ENCODE measurements at regions not wholly inside any gene's neighbourhood (a gene's known extent, or its start where the extent isn't known, plus 50 kb on each side); places are given as distances from the start of the nearest gene placed in this dataset.
A peak's percentile ranks its signal among the peaks of the same experiment; 100 is the strongest.
"Not testable (repeated sequence)": the region's sequence is repeated elsewhere in the genome, so short reads cannot be mapped to it uniquely, and the experiment has no call there.

DNA sequence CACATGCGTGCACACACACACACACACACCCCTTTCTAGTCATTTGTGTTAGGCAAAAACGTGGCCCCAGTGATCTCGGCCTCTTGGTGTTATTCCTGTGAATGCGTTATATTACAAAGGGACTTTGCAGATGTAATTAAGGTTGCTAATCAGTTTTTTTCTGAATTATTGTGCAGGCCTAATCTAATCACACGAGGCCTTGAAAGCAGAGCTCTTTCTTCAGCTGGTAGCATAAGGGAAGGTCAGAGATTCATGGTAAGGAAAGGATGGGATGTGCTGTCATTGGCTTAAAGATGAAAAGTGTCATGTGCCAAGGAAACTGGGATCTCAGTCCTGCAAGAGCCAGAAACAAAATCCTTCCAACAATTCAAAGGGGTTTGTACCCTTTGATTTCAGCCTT, 113.4 kb upstream of the ELAC2 start:
- no peak for DNase-seq

DNA sequence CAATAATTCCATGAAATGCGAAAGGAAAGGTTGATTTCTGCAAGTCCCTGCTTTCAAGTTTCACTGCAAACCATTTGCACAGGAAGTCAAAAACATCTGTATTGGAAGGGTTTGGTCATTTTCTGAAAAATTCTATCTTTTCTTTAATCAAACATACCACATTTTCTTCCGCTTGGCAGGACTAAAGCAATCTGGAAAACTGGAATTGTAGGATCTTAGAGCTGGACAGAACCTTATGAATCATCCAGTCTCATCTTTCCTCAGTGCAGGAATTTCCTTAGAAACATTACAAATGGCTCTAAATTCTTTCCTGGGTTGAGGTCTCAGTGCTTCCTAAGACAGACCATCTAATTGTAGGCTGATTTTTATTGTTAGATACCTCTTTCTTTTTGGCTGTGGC, 111.5 kb upstream of the ELAC2 start:
- DNase-seq, result no peak

DNA sequence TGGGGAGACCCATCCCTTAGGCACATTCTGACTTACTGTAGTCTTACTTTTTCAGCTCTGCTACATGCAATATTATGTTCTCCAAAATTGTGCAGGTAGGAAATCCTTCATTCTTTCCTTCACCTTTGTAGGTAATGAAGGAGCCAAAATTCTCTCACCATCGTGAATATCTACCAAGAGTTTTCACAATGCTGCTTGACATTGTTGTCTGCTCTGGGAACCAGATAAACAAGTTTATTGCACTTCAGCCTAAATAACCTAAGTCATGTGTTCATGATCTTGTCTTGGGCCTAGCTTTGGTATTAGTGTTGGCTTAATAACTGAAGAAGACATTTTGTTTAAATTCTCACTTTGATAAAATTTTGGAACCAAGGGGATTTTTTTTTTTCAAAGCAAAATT, 110.8 kb upstream of the ELAC2 start:
- DNase-seq, result no peak

DNA sequence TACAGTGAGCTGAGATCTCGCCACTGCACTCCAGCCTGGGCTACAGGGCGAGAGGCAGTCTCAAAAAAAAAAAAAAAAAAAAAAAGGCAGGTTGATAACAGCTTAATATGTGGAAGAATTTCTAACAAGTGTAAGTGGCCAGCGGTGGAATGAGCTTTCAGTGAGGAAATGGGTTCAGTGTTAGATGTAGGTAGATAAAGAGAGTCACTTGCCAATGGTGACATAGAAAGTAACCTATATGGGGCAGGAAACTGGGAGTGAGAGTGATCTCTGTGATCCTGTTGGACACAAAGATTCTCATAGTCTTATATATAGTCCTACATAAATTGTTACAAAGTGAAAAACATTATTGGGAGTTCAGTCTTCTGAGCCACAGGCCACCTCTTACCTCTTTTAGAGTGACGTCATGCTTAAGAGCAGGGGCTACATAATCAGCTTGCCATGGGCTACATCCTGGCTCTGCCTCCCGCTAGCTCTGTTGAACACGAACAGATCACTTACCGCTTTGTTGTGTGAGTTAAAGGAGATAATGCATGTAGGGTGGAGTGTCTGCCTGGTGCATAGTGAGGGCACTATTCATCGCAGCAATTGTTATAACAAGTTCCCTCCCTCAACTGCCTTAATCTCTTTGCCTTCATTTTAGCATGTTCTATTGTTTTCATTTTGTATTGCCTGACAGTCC, 110.2 kb upstream of the ELAC2 start:
- no peak for DNase-seq

DNA sequence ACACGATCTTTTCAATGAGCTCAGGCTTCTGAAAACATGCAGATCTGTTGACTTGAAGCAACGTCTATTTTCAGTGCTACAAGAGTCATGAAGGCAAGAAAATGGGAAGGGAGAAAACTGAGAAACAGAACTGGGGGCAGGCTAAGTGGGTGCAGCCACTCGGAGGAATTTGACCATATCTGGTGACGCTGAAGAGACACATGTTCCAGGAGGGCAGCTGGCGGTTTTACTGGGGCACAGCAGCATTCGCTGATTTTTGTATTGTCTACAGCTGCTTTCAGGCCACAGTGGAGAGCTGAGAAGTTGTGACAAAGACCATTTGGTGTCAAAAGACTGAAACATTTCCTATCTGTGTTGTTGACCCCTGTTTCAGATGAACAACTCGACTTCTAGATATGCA, 103.0 kb upstream of the ELAC2 start:
- no peak for DNase-seq

DNA sequence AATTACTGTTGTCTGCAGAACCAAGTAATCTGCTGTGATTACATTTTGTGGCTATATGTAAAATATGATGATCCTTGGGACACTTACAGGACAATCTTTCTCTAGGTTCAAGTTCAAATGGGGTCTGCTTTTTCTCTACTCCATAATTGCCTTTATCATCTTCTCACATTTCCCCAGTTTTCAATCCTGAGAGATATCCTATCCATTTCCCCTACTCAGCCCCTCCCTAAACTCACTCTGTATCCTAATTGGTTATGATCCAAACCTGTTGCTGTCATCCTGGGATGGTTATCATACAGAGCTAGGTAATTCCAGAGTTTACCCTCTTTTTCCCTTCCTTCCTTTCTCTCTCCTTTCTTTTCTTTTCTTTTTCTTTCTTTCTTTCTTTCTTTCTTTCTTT, 100.5 kb upstream of the ELAC2 start:
- no peak for DNase-seq

DNA sequence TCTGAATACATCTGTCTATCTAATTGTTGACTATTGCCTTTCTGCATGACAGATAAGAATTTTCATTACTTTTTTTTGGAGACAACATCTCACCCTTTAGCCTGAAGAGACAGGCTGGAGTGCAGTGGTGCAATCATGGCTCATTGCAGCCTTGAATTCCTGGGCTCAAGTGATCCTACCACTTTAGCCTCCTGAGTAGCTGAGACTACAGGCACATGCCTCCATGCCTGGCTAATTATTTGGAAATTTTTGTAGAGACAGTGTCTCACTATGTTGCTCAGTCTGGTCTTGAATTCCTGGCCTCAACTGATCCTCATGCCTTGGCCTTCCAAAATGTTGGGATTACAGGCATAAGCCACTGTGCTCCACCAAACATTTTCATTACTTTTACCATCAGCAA, 99.8 kb upstream of the ELAC2 start:
- no peak for DNase-seq

DNA sequence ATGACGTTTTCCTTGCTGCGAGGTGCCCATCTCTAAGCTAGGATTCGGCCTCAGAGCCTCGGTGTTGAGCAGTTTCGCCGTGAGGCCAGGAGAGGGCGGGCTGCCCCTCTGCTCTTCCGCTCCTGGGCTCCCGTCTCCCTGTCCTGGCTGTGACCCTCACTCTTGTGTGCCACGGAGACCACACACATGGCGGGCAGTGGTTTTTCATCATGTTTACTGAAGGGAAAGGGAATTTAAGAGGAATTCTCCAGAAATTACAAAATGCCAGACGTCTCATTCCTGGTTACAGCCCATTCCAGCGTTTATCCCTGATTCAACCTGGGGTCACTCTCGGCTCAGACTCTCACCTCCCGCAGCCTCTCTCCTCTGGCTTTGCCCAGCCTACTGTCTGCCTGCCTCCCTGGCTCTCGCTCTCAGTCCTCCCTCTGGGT, 96.8 kb upstream of the ELAC2 start:
- DNase-seq, result peak; percentile 90

DNA sequence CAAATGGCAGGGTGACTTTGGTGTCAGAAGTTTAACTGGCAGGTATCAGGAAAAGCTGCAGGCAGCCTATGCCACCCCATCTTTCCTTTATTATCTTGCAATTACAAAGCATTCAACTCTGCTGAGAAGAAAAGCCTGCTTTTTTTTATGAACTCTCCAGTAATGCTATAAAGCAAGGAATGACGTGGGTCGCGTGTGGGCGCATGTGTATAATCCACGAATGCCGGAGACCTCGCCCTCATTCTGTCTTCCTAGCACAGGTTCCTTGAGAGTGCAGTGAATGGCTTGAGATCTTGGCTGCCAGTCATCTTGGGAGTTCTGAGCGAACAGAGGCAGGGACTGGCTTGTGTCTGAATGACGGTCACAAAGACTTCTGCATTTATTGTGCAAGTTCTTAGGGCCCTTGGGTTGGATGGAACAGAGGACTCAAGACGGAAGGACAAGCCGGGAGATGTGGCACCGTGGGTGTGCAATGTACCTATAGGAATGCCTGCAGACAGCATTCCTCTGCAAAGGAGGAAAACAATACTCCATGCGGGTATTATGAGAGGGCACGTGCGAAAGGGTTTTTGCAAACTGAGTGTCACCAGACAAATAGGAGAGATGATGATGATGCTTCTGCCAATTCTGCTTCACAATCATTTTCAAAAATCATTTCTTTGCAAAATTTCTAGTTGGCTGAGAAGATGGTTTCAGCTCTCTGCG, 96.1 kb upstream of the ELAC2 start:
- DNase-seq, result no peak

DNA sequence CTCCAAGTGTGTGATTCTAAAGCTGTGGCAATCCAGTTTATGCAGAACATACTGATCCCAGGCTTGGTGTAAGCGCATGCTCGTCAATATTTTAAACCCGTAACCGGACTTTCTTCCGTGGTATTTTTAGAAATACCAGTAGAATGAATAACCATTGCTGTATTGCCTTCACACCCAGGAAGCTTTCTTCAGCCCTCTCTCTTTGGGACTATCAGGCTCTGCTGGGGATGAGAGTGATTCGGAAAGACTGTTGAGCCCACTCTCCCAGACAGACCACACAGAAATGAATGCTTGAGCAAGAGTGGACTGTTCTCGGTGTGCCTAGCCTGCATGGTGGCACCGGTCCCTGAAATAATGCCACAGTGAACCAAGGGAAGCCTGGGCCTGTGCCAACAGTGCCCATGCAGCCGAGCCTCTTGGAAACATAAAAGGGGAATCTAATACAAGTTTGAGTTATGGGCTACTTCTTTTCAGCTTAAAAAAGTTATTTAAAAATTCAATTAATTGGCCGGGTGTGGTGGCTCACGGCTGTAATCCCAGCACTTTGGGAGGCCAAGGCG, 89.9 kb upstream of the ELAC2 start:
- no peak for DNase-seq

DNA sequence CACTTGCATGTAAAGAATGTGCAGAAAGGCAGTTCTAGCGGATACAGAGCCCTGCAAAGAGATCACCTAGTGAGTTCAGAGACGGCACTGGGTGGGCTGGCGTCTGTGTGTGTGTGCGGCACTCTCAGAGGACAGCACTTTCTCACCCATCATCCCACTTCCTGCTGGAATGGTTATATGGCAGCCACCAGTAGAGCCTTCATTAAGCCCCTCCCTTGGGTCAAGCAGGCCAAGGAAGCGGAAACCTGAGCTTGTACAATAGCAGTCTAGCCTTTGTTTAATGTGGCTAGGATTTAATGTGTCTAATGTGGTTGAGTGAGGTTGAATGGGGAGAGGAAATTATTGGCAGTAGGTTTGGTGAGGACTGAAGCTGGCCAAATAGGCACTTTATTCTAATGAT, 88.3 kb upstream of the ELAC2 start:
- no peak for DNase-seq

DNA sequence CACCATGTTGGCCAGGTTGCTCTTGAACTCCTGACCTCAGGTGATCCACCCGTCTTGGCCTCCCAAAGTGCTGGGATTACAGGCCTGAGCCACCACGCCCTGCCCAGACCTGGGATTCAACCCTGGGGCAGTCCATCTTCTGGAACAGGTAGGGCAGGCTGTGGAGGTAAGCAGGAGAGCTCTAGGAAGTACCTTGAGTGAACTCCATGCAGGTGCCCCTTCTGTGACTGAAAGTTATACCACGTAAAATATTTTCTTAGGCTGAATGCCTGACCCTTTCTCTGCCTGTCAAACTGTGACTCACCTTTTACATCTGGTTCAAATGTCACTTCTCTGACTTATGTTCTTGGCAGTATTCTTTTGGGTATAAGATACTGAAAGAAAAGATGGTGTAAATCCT, 86.7 kb upstream of the ELAC2 start:
- no peak for DNase-seq

DNA sequence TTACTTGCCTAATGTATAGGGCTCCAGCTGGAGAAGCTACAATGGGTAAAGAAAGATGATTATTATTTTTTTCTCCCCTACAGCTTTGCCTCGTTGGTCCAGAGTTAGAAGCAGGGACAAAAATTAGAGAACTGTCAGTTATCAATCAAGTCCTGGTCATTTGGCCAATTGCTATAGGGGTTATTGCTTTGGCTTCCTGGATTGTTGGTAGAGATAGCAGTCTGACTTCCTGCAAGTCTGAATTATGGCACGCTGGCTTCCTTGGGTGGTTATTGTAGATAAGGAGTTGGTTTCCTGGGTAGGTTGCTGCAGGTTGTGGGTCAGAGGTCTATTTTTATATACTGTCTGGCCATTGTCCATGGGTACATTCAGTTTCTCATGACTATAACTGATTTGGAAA, 84.7 kb upstream of the ELAC2 start:
- no peak for DNase-seq

DNA sequence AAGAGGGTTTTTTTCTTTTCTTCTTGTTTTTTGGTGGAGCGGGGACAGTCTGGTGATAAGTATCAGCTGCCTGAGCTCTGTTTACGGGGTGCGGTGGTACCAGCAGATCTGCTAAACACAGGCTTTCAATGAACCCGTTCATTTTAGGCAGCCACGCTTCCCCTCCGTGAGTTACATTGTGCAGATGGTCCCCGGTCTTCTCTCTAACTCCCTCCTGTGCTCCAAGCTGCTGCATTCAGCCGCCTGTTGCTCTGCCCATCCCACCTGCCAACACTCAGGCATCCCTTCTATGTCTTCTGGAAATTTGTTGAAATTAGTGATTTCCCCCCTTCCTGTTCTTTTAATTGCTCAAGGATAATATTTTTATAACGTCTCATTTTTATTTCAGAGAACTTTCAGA, 82.1 kb upstream of the ELAC2 start:
- DNase-seq, result no peak

DNA sequence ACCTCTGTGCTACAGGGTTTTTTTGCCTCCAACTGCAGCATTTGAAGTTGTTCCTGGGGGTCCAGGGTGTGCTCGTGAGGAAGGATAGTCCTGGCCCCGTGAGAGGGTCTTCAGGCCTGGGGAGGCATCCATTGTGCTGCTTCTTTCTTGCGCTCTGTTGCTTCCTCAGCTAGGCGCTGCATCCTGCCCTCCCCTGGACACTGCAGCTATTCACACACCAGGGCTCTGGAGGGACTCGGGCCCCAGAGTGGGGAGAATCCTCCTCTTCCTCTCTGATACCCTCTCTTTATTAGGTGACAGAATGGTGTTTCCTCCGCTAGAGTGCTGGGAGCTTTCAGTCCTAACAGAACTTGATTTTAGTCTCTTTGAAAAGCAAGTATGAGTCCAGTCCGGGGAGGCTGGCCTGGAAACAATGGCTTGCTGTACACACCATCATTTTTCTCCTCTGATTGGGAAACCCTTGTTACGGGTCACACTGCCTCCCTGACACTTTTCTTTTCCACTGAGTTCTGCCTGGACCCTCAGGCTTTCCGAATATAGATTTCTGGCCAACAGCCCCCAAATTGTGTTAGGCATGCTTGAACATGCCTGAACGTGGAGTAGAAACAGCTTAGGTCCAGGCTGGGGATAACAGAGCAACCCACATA, 81.4 kb upstream of the ELAC2 start:
- DNase-seq, result no peak

DNA sequence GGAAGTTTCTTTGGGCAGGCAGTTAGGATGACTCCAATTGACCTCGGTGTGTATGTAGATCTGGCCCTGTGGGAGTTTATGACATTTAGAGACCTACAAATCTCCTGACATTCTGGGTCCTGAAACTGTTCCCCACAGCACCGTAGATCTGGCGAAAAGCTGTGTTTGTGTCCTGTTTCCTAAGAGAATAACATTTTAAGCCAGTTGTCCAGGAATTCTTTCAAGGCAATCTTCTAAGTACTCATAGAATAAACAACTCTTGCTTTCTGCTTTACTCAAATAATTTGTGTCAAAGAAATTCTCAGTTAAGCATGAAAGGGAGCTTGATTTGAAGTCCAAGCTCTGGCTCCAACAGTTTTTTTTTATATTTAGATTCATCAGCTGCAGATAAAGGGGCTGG, 78.5 kb upstream of the ELAC2 start:
- no peak for DNase-seq

DNA sequence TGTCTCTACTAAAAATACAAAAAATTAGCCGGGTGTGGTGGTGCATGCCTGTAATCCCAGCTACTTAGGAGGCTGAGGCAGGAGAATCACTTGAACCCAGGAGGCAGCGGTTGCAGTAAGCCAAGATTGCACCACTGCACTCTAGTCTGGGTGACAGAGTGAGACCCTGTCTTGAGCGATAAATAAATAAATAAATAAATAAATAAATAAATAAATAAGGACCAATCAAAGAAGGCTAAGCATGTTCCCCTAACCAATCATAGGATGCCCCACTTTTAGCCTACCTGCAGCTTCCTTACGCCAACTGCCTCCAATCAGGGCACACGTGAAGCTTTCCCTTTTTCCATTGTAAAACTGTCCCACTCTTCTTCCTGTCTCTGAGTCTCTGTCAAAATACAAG, 74.2 kb upstream of the ELAC2 start:
- DNase-seq, result not testable (repeated sequence)

DNA sequence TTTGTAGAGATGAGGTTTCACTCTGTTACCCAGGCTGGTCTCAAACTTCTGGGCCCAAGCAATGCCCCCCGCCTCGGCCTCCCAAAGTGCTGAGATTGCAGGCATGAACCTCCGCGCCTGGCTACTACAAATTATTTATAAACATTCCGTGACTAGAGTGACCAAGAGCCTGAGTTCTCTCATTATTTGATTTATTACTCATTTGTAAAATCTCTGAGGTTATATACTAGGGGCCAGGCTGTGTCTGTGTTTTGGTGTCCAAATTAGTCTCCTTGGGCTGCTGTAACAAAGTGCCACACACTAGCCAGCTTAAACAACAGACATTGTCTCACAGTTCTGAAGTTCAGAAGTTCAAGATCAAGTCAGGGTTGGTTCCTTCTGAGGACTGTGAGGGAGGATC, 70.8 kb upstream of the ELAC2 start:
- no peak for DNase-seq

DNA sequence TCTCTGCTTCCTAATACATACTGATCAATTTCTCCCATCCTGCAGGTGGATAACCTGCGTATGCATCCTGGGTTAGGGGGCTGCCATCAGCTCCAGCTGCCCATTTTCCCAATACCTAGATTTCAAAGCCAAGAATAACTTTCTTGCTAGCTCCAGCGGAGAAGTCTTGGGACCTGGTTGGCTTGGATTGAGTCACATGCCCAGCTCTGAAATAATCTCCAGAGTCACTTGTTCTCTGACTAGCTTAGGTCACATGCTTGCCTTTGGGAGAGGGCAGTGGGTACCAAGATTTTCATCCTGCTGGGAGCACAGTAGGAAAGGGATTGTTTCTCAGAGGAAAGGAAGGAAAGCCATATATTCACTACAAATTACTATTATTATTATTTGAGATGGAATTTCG, 70.0 kb upstream of the ELAC2 start:
- DNase-seq, result no peak

DNA sequence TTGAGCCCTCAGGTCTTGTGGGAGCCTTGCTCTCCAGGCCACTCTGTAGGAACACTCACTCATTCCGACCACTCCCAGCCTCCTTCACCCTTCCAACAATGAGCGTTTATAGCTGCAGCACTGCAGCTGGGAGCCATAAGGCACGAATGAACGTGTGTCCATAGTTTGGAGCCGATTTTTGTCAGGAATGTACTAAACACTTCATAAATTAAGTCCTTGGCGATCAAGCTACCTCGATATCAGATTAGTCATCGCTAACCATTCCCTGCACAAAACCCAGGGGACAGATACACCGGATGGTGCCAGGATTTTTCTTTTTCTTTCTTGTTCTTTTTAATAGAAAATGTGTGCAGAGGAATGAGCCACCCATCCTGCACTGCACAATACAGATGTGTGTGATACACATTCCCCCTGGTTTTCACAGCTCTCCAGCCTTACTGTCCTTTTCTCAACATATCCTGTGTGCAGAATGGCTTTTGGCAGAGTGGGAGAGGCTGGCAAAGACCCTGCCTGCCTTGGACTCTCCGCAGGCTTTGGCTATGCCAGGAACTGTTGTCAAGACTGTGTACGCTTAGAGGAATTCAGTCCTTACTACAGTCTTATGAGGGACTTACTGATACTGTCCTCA, 68.4 kb upstream of the ELAC2 start:
- no peak for DNase-seq

DNA sequence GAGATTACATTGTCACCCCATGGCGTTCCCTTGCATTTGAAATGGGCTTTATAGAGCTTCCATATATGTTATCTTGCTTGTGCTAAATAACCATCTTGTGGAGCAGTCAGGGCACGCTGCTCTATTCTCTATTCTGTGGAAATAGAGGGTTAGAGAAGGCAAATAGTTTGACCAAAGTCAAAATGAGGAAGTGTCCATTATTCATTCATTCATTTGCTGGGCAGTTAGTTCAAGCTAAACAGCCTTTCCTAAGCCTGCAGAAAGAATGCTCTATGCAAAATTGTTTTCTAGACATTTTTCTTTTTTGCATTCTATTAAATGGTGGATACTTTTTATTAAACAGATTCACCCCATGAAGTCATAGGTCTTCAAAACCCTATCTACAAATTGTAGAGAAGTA, 67.8 kb upstream of the ELAC2 start:
- no peak for DNase-seq

DNA sequence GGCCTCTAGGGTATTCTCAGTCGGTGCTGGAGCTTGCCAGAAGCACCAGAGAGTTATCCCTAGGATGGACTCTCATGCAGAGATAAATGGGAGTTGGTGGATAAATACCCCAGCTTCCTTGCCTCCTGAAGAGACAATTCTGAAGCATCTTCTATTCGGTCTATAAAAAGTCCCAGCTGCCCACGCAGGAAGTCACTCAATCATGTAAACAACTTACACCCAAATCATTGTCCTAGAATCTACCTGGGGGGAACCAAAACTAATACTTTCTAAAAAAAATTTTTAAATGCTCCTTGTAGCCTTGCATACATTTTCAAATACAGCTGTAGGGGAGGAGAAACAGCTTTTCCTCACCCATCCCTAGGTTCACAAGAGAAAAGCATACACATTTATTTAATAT, 66.6 kb upstream of the ELAC2 start:
- no peak for DNase-seq

DNA sequence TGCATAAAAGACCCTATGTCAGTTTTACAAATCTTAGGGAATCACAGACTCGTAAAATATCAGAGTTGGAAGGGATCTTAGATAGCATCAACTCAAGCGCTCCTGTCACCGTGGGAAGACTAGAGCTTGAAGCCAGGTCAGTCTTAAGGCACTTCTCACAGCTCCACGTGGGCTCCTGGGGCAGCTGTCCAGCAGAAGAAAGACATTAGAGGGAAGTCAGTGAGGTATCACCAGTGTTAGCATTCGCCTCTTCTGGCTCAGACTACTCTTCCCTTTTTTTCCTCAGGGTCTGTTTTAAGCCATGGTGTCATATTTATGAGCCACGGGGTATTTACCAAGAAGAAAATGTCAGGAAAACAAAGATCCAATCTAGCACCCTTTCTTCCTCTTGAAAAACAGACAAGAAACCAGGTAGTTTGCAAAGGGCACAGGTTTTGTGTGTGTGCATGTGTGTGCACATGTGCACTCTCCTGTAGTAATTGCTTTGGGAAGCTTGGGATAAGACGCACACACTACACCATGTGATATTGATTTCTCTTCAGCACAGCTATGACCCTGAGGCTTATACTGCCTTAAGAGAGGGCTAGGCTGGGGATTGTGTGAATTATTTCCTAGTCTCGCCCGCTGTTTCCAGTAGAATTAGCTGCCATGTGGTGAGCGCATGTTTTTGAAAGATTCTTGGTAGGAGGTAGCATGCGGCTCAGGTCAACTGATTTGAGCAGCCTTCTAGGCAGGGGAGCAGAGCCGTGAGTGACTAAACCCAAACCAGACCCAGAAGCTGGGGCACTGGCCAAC, 61.0 kb upstream of the ELAC2 start:
- no peak for DNase-seq
